Loucy (cell line): ENCODE measurements at regions not wholly inside any gene's neighbourhood (a gene's known extent, or its start where the extent isn't known, plus 50 kb on each side); places are given as distances from the start of the nearest gene placed in this dataset.

Experiments used
- H2AFZ ChIP-seq: fragments of 200-600 bp; sonication (generic); 2 replicates; pipeline ENCODE4 v1.6.0; 2016; ENCODE audit warnings: antibody characterized with exemption, mild to moderate bottlenecking, low read length, moderate library complexity
- H3F3A ChIP-seq: fragments of 200-600 bp; 2 replicates; pipeline ENCODE4 v1.6.0; 2016; ENCODE audit warnings: antibody characterized with exemption, low read depth, mild to moderate bottlenecking
- H3K27me3 ChIP-seq: fragments of 200-600 bp; sonication (generic); 2 replicates; pipeline ENCODE4 v1.6.1; 2014; ENCODE audit warnings: low read length, mild to moderate bottlenecking; ENCODE audit not compliant: insufficient read depth, poor library complexity, severe bottlenecking
- H3K36me3 ChIP-seq: fragments of 200-600 bp; sonication (generic); 2 replicates; pipeline ENCODE4 v1.6.1; 2016; ENCODE audit warnings: low read length; ENCODE audit not compliant: insufficient read depth
- H3K4me1 ChIP-seq: fragments of 200-600 bp; sonication (generic); 2 replicates; pipeline ENCODE4 v1.5.1; 2014; ENCODE audit warnings: low read length, mild to moderate bottlenecking; ENCODE audit not compliant: insufficient read depth, poor library complexity, severe bottlenecking
- H3K4me2 ChIP-seq: fragments of 200-600 bp; sonication (generic); 2 replicates; pipeline ENCODE4 v1.6.0; 2014; ENCODE audit warnings: antibody characterized with exemption, low read length, low read depth, mild to moderate bottlenecking; ENCODE audit not compliant: poor library complexity, severe bottlenecking
- H3K4me3 ChIP-seq: fragments of 200-600 bp; sonication (generic); 2 replicates; pipeline ENCODE4 v1.5.1; 2014; ENCODE audit warnings: low read length, mild to moderate bottlenecking, mixed read lengths; ENCODE audit not compliant: poor library complexity, severe bottlenecking
- H3K79me2 ChIP-seq: fragments of 200-600 bp; sonication (generic); 2 replicates; pipeline ENCODE4 v1.6.1; 2014; ENCODE audit warnings: low read length; ENCODE audit not compliant: insufficient read depth
- H3K9ac ChIP-seq: fragments of 200-600 bp; sonication (generic); 2 replicates; pipeline ENCODE4 v1.6.0; 2014; ENCODE audit warnings: mild to moderate bottlenecking, low read depth, low read length, moderate library complexity; ENCODE audit not compliant: poor library complexity, severe bottlenecking
- H3K9me2 ChIP-seq: fragments of 200-600 bp; sonication (generic); replicated peaks from 2 replicates; pipeline ENCODE4 v1.6.1; 2016; ENCODE audit warnings: low read depth, low read length, mixed read lengths
- H3K9me3 ChIP-seq: fragments of 200-600 bp; sonication (generic); 2 replicates; pipeline ENCODE4 v1.6.1; 2014; ENCODE audit warnings: mild to moderate bottlenecking, antibody characterized with exemption, low read length, low read depth; ENCODE audit not compliant: insufficient read depth
- H4K20me1 ChIP-seq: fragments of 200-600 bp; sonication (generic); 2 replicates; pipeline ENCODE4 v1.6.0; 2014; ENCODE audit warnings: antibody characterized with exemption, low read length, mild to moderate bottlenecking; ENCODE audit not compliant: insufficient read depth, poor library complexity, severe bottlenecking
- EZH2phosphoT487 ChIP-seq: fragments of 200-600 bp; IDR thresholded peaks from 2 replicates; pipeline ENCODE4 v1.6.1; 2018; ENCODE audit warnings: antibody characterized with exemption, mild to moderate bottlenecking, moderate library complexity, borderline replicate concordance
- TF ChIP-seq, protein P1 (sequence below): fragments of 200-600 bp; sonication (generic); conservative IDR thresholded peaks from 2 replicates; pipeline ENCODE4 v1.5.1; 2014; ENCODE audit warnings: mild to moderate bottlenecking, antibody characterized with exemption, low read length

DNA sequence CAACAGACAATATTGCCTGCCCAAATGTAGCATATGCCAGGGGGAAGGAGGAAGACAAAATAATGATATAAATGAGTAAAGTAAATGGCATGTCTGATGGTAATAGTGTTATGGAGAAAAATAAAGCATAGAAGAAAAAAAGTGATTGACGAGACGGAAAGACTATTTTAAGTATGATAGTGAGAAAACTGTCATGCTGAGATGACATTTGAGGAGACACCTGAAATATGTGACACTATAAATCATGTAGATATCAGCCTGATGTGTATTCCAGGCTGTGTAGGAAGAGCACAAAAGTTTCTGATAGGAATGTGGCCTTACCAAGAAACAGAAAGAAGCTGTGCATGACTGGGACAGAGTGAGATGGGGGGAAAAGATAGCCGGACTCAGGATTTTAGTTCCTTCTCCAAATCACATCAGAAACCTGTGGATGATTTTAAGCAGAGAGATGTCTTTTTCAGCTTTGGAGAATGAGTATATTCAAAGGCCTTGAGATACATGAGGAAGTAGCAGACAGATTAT is 387.3 kb upstream of the SYT4 start:
- Histone ChIP-seq H3K27me3 (no peaks in the 10 kb centered on the region), H2AFZ (no peak overlapping the region), H3K9me2 (no peaks in the 10 kb centered on the region), H3K4me2 (no peak overlapping the region), H3K4me1 (no peaks in the 10 kb centered on the region), H3K9ac (no peak overlapping the region), H3K4me3 (no peak overlapping the region), H4K20me1 (no peaks in the 10 kb centered on the region), H3K36me3 (no peaks in the 10 kb centered on the region), H3F3A (no peaks in the 10 kb centered on the region), H3K79me2 (no peaks in the 10 kb centered on the region), H3K9me3 (no peaks in the 10 kb centered on the region)
- TF ChIP-seq EZH2phosphoT487 = no peak
- TF ChIP-seq, protein P1, sequence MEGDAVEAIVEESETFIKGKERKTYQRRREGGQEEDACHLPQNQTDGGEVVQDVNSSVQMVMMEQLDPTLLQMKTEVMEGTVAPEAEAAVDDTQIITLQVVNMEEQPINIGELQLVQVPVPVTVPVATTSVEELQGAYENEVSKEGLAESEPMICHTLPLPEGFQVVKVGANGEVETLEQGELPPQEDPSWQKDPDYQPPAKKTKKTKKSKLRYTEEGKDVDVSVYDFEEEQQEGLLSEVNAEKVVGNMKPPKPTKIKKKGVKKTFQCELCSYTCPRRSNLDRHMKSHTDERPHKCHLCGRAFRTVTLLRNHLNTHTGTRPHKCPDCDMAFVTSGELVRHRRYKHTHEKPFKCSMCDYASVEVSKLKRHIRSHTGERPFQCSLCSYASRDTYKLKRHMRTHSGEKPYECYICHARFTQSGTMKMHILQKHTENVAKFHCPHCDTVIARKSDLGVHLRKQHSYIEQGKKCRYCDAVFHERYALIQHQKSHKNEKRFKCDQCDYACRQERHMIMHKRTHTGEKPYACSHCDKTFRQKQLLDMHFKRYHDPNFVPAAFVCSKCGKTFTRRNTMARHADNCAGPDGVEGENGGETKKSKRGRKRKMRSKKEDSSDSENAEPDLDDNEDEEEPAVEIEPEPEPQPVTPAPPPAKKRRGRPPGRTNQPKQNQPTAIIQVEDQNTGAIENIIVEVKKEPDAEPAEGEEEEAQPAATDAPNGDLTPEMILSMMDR = no peak

DNA sequence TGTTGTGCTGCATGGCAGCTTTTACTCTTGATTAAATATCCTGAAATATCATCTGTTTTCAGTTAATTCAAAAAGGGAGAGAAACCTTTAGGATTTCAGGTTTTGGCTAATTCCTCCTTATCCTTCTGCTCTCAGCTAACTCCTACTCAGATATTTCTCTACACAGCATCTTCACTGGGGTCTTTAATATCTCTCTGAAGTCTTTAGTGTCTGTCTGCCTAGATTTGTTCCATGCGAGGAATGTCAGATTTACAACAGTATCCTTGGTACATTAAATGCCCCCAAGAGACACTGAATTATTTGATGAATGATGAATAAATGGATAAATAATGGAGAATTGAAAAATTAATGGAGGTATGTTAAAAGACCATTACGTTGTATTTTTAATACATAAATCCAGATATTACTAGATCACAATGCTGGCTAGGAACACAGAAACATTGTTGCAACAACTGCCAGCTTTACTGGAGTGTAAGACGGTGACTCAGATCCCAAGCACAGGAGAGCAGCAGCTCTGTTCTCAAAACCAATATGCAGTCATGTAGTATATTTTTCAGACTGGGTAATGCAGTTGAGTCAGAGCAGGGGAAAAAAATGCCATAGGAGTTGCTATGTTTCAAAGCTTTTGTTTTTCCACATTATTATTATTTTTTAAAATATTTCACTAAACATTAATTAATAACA is 388.0 kb upstream of the SYT4 start:
- Histone ChIP-seq H3K4me3 (no peak overlapping the region), H3K9me2 (no peaks in the 10 kb centered on the region), H3K79me2 (no peaks in the 10 kb centered on the region), H3K4me2 (no peak overlapping the region), H3K9me3 (no peaks in the 10 kb centered on the region), H4K20me1 (no peaks in the 10 kb centered on the region), H3K4me1 (no peaks in the 10 kb centered on the region), H3K9ac (no peak overlapping the region), H3F3A (no peaks in the 10 kb centered on the region), H2AFZ (no peak overlapping the region), H3K36me3 (no peaks in the 10 kb centered on the region), H3K27me3 (no peaks in the 10 kb centered on the region)
- TF ChIP-seq, protein P1 = no peak
- TF ChIP-seq EZH2phosphoT487 = no peak

DNA sequence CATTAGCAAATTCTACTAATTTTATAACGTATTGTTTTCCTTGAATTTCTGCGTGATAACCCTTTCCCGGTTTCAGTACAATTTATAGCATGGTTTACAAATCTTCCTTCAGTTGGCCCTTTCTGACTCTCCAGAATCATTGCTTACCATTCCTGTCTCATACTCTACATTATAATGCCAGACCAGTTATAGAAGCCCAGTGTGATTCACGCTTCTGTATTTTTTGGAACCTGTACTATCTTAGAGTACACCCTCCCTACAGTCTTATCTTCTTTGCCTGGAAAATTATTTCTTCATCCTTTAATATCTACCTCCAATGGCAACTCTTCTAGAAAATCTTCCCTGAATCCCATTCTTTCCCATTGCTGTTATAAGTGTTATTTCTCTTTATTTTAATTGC is 391.6 kb upstream of the SYT4 start:
- no peak overlapping the region for H3K4me3 ChIP-seq
- H3K4me1 ChIP-seq = no peaks in the 10 kb centered on the region
- no peaks in the 10 kb centered on the region for H3K79me2 ChIP-seq
- no peaks in the 10 kb centered on the region for H3K9me3 ChIP-seq
- no peaks in the 10 kb centered on the region for H4K20me1 ChIP-seq
- no peaks in the 10 kb centered on the region for H3K27me3 ChIP-seq
- H3K9ac ChIP-seq = no peak overlapping the region
- no peaks in the 10 kb centered on the region for H3K36me3 ChIP-seq
- no peak for TF ChIP-seq EZH2phosphoT487
- TF ChIP-seq, protein P1 = no peak
- no peaks in the 10 kb centered on the region for H3F3A ChIP-seq
- H2AFZ ChIP-seq = no peak overlapping the region
- H3K9me2 ChIP-seq = no peaks in the 10 kb centered on the region
- H3K4me2 ChIP-seq = no peak overlapping the region
